CD14-positive monocyte (primary cell): ENCODE measurements at regions not wholly inside any gene's neighbourhood (a gene's known extent, or its start where the extent isn't known, plus 50 kb on each side); places are given as distances from the start of the nearest gene placed in this dataset.

Source experiments
- DNase-seq, 3 donors: peaks; one replicate each; pipeline ENCODE4 v3.0.0-alpha.2; 2011 to 2022
- H2AFZ ChIP-seq: 2 replicates; pipeline ENCODE4 v1.6.0; 2012; ENCODE audit warnings: mild to moderate bottlenecking, low read depth, low read length, inconsistent platforms; ENCODE audit not compliant: insufficient read depth, poor library complexity, severe bottlenecking
- H3K27ac ChIP-seq, 2 donors: 1 replicate in 1 of 2; 2 replicates in 1 of 2; pipeline ENCODE4 v1.5.1; 2012 to 2013; ENCODE audit warnings: low read length in 2 of 2, control low read depth in 1 of 2, inconsistent platforms in 1 of 2, low read depth in 1 of 2, mild to moderate bottlenecking in 1 of 2
- H3K27me3 ChIP-seq, 2 donors: one replicate each; pipeline versions ENCODE4 v1.6.0 to v1.6.1; 2011 to 2013; ENCODE audit warnings: low read length in 2 of 2; ENCODE audit not compliant: control insufficient read depth in 2 of 2, insufficient read depth in 2 of 2
- H3K36me3 ChIP-seq, 2 donors: replicated peaks in 1 of 2; 1 replicate in 1 of 2; 2 replicates in 1 of 2; pipeline versions ENCODE4 v1.5.1 to v1.6.1; 2012 to 2013; ENCODE audit warnings: low read length in 2 of 2, control low read depth in 1 of 2, inconsistent platforms in 1 of 2, mild to moderate bottlenecking in 1 of 2; ENCODE audit not compliant: insufficient read depth in 2 of 2, control insufficient read depth in 1 of 2
- H3K4me1 ChIP-seq, 2 donors: 1 replicate in 1 of 2; 2 replicates in 1 of 2; pipeline versions ENCODE4 v1.5.1 to v1.6.1; 2012 to 2013; ENCODE audit warnings: low read length in 2 of 2, control low read depth in 1 of 2, inconsistent platforms in 1 of 2, mild to moderate bottlenecking in 1 of 2, moderate library complexity in 1 of 2; ENCODE audit not compliant: insufficient read depth in 2 of 2, control insufficient read depth in 1 of 2
- H3K4me2 ChIP-seq: replicated peaks from 2 replicates; pipeline ENCODE3; 2012; ENCODE audit warnings: low read length, moderate library complexity, mild to moderate bottlenecking; ENCODE audit not compliant: poor library complexity, severe bottlenecking; ENCODE audit errors: extremely low read depth
- H3K4me3 ChIP-seq, 3 experiments: fragments of 200-600 bp in 1 of 3; sonication (generic) in 1 of 3; replicated peaks in 1 of 3; 1 replicate in 2 of 3; 2 replicates in 1 of 3; pipeline ENCODE4 v1.5.1; 2011 to 2013; ENCODE audit warnings: low read length in 3 of 3, mild to moderate bottlenecking in 3 of 3, control low read depth in 2 of 3, low read depth in 2 of 3, inconsistent platforms in 1 of 3, moderate library complexity in 1 of 3
- H3K79me2 ChIP-seq: 2 replicates; pipeline ENCODE4 v1.6.0; 2012; ENCODE audit warnings: mild to moderate bottlenecking, control low read depth, inconsistent platforms, low read length, moderate library complexity; ENCODE audit not compliant: insufficient read depth
- H3K9ac ChIP-seq: 2 replicates; pipeline ENCODE4 v1.6.0; 2017; ENCODE audit warnings: low read length, mild to moderate bottlenecking; ENCODE audit not compliant: insufficient read depth, poor library complexity, severe bottlenecking
- H3K9me3 ChIP-seq, 2 donors: replicated peaks in 1 of 2; 1 replicate in 1 of 2; 2 replicates in 1 of 2; pipeline versions ENCODE4 v1.5.1 to v1.6.1; 2012 to 2013; ENCODE audit warnings: low read length in 2 of 2, control low read depth in 1 of 2; ENCODE audit not compliant: control insufficient read depth in 1 of 2, insufficient read depth in 1 of 2
- H4K20me1 ChIP-seq: 2 replicates; pipeline ENCODE4 v1.6.0; 2012; ENCODE audit warnings: mild to moderate bottlenecking, low read length, control low read depth, moderate library complexity; ENCODE audit not compliant: insufficient read depth
- H3K27ac Mint-ChIP-seq, 7 donors: one replicate each; pipeline ENCODE4 v1.8.0; 2020; ENCODE audit warnings: mild to moderate bottlenecking in 7 of 7, mixed read lengths in 7 of 7, moderate library complexity in 6 of 7, inconsistent platforms in 2 of 7
- H3K27me3 Mint-ChIP-seq, 3 donors: one replicate each; pipeline ENCODE4 v1.8.0; 2021 to 2022; ENCODE audit warnings: low read depth in 3 of 3, mild to moderate bottlenecking in 3 of 3, mixed read lengths in 3 of 3, moderate library complexity in 3 of 3, inconsistent platforms in 1 of 3
- H3K36me3 Mint-ChIP-seq, 2 donors: one replicate each; pipeline ENCODE4 v1.8.0; 2020; ENCODE audit warnings: mixed read lengths in 2 of 2, inconsistent platforms in 1 of 2, mild to moderate bottlenecking in 1 of 2
- H3K4me1 Mint-ChIP-seq: one replicate; pipeline ENCODE4 v1.8.0; 2020; ENCODE audit warnings: mild to moderate bottlenecking, mixed read lengths
- H3K4me3 Mint-ChIP-seq, 2 donors: one replicate each; pipeline ENCODE4 v1.8.0; 2020; ENCODE audit warnings: mild to moderate bottlenecking in 2 of 2, mixed read lengths in 2 of 2, moderate library complexity in 1 of 2
- H3K9me3 Mint-ChIP-seq, 7 donors: one replicate each; pipeline ENCODE4 v1.8.0; 2020 to 2022; ENCODE audit warnings: mixed read lengths in 7 of 7, mild to moderate bottlenecking in 6 of 7, moderate library complexity in 6 of 7, inconsistent platforms in 2 of 7
- WGBS: methylation state at CpG from one replicate; pipeline ENCODE4 v1.1.5; 2013; ENCODE audit warnings: missing lambda C conversion rate; ENCODE audit not compliant: insufficient coverage; 5-methylcytosine and 5-hydroxymethylcytosine counted together
- intact Hi-C, 2 donors: fragments of 100-400 bp; cut with micrococcal nuclease; formaldehyde crosslinking; loops; one replicate each; pipeline versions ENCODE4 v1.15.0 to v1.15.1; 2023
- TF ChIP-seq, protein P1 (sequence below): fragments of 200-600 bp; IDR thresholded peaks from one replicate; pipeline ENCODE4 v1.8.0; 2022; ENCODE audit warnings: antibody characterized with exemption, mild to moderate bottlenecking

- whole genome bisulfite sequencing: 91% methylated on average over 6 of the region's 8 CpGs
- TF ChIP-seq, protein P1, sequence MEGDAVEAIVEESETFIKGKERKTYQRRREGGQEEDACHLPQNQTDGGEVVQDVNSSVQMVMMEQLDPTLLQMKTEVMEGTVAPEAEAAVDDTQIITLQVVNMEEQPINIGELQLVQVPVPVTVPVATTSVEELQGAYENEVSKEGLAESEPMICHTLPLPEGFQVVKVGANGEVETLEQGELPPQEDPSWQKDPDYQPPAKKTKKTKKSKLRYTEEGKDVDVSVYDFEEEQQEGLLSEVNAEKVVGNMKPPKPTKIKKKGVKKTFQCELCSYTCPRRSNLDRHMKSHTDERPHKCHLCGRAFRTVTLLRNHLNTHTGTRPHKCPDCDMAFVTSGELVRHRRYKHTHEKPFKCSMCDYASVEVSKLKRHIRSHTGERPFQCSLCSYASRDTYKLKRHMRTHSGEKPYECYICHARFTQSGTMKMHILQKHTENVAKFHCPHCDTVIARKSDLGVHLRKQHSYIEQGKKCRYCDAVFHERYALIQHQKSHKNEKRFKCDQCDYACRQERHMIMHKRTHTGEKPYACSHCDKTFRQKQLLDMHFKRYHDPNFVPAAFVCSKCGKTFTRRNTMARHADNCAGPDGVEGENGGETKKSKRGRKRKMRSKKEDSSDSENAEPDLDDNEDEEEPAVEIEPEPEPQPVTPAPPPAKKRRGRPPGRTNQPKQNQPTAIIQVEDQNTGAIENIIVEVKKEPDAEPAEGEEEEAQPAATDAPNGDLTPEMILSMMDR: no peak
- no peak overlapping the region for H2AFZ ChIP-seq
Measured at GRCh38 chr7:155930061-155930460, 117.8 kb upstream of the SHH start.

GRCh38 chr7:155928583-155928982, 116.3 kb upstream of the SHH start:
- Mint-ChIP-seq H3K9me3 (peaks cover 2 to 19% (median 6%) of the 10 kb centered on the region in 7 donors), H3K36me3 (no peaks in the 10 kb centered on the region), H3K27ac (no peak overlapping the region), H3K4me1 (no peaks in the 10 kb centered on the region), H3K4me3 (peak overlapping the region in 1 of 2 donors; percentile 1), H3K27me3 (peaks cover 0 to 7% (median 5%) of the 10 kb centered on the region in 3 donors)
- Histone ChIP-seq H2AFZ (no peak overlapping the region), H3K4me2 (no peak overlapping the region), H3K4me3 (no peak overlapping the region), H4K20me1 (no peaks in the 10 kb centered on the region), H3K36me3 (no peaks in the 10 kb centered on the region), H3K27me3 (no peaks in the 10 kb centered on the region), H3K79me2 (no peaks in the 10 kb centered on the region), H3K9ac (no peak overlapping the region), H3K9me3 (peaks cover 3 to 5% of the 10 kb centered on the region in 2 donors), H3K27ac (no peak overlapping the region), H3K4me1 (no peaks in the 10 kb centered on the region)
- intact Hi-C loops: no loop called here
- 87% methylated on average over 12 of the region's 13 CpGs for WGBS
- TF ChIP-seq, protein P1: no peak
- no peak for DNase-seq

More at GRCh38 chr7:155930061-155930460, 117.8 kb upstream of the SHH start:
- Histone ChIP-seq H3K9ac (no peak overlapping the region), H3K4me1 (no peaks in the 10 kb centered on the region), H3K27me3 (no peaks in the 10 kb centered on the region), H3K79me2 (no peaks in the 10 kb centered on the region), H3K9me3 (peaks cover 3 to 5% of the 10 kb centered on the region in 2 donors), H3K4me2 (no peak overlapping the region), H3K27ac (no peak overlapping the region), H3K4me3 (no peak overlapping the region), H3K36me3 (no peaks in the 10 kb centered on the region), H4K20me1 (no peaks in the 10 kb centered on the region)
- Mint-ChIP-seq H3K27ac (no peak overlapping the region), H3K9me3 (peaks cover 2 to 19% (median 6%) of the 10 kb centered on the region in 7 donors), H3K36me3 (no peaks in the 10 kb centered on the region), H3K4me1 (no peaks in the 10 kb centered on the region), H3K27me3 (peaks cover 0 to 5% (median 5%) of the 10 kb centered on the region in 3 donors), H3K4me3 (no peak overlapping the region)
- DNase-seq: no peak
- intact Hi-C loops: no loop called here
